ENCODE measurements at regions not wholly inside any gene's neighbourhood (a gene's known extent, or its start where the extent isn't known, plus 50 kb on each side); places are given as distances from the start of the nearest gene placed in this dataset.

DNA sequence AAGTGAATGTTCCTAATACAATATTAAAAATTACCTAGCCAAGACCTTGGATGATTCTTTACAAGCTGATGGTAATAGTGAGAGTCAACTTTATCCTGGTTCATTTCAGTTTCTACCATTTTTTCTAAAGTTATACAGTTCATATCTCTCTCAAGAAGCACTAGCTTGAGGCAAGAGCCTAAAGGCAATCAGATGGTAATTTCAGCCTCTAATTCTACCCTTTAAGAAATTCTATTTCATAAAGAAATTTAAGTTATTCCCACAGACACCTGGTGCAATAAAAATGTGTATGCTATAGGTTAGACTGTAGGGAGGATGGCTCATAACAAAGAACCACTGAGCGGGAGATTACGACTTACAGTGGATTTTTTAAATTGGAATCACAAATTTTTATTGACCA, 984.2 kb upstream of the ADGRL3 start:
- Histone ChIP-seq H3K9me3 (ENCODE audit: control insufficient read depth, low read depth, low read length) (no peaks in the 10 kb centered on the region), H3K18ac (ENCODE audit: insufficient read length, low read depth, low read length) (no peak overlapping the region), H2AFZ (ENCODE audit: low read length) (no peak overlapping the region), H2BK15ac (ENCODE audit: low read depth, low read length) (no peak overlapping the region), H3K4me1 (ENCODE audit: insufficient read depth, low read length) (no peaks in the 10 kb centered on the region), H3K23me2 (ENCODE audit: insufficient read length, low read depth, low read length, poor library complexity, severe bottlenecking) (no peaks in the 10 kb centered on the region), H3K9ac (ENCODE audit: extremely low read depth, insufficient read length, low read length) (no peak overlapping the region), H4K5ac (ENCODE audit: insufficient read length, low read depth, low read length) (no peak overlapping the region), H2AK5ac (ENCODE audit: insufficient read length, low read length) (no peak overlapping the region), H2BK20ac (ENCODE audit: low read depth, low read length, poor library complexity, severe bottlenecking) (no peak overlapping the region), H4K8ac (replicated peaks; ENCODE audit: insufficient read length, low read depth, low read length) (no peak overlapping the region), H2BK12ac (ENCODE audit: insufficient read length, low read depth, low read length) (no peak overlapping the region), H3K79me1 (ENCODE audit: insufficient read depth, low read depth, low read length, poor library complexity, severe bottlenecking) (no peaks in the 10 kb centered on the region), H2BK5ac (ENCODE audit: insufficient read length, low read length) (no peak overlapping the region), H3K27ac (ENCODE audit: insufficient read length, low read depth, low read length) (no peak overlapping the region), H3K23ac (ENCODE audit: insufficient read length, low read depth, low read length) (no peak overlapping the region), H2BK120ac (ENCODE audit: low read depth, low read length, poor library complexity, severe bottlenecking) (no peak overlapping the region), H4K20me1 (ENCODE audit: control insufficient read depth, insufficient read depth, insufficient read length) (no peaks in the 10 kb centered on the region), H3K14ac (ENCODE audit: insufficient read depth, low read length) (no peak overlapping the region), H3K56ac (ENCODE audit: insufficient read length, low read depth, low read length) (no peak overlapping the region), H3K27me3 (ENCODE audit: insufficient read depth, low read length) (no peaks in the 10 kb centered on the region), H4K91ac (ENCODE audit: insufficient read length, low read depth, low read length) (no peak overlapping the region), H3K4me2 (ENCODE audit: insufficient read depth, insufficient read length, low read length) (no peak overlapping the region), H3K4ac (ENCODE audit: low read depth, low read length) (no peak overlapping the region), H3T11ph (ENCODE audit: low read length) (no peak overlapping the region), H3K79me2 (ENCODE audit: insufficient read depth, low read length) (no peaks in the 10 kb centered on the region)
- Mint-ChIP-seq H3K4me1 (no peaks in the 10 kb centered on the region), H3K9me3 (no peaks in the 10 kb centered on the region), H3K4me3 (no peak overlapping the region), H3K27ac (no peak overlapping the region), H3K36me3 (ENCODE audit: insufficient read depth in 1 of 3, low read depth in 3 of 3) (no peaks in the 10 kb centered on the region), H3K27me3 (ENCODE audit: low read depth) (no peaks in the 10 kb centered on the region)
- WGBS (ENCODE audit: extremely low coverage, insufficient read length, low lambda C conversion rate): no CpG with 5 or more reads among the region's 2 CpGs
- TF ChIP-seq, protein P1, sequence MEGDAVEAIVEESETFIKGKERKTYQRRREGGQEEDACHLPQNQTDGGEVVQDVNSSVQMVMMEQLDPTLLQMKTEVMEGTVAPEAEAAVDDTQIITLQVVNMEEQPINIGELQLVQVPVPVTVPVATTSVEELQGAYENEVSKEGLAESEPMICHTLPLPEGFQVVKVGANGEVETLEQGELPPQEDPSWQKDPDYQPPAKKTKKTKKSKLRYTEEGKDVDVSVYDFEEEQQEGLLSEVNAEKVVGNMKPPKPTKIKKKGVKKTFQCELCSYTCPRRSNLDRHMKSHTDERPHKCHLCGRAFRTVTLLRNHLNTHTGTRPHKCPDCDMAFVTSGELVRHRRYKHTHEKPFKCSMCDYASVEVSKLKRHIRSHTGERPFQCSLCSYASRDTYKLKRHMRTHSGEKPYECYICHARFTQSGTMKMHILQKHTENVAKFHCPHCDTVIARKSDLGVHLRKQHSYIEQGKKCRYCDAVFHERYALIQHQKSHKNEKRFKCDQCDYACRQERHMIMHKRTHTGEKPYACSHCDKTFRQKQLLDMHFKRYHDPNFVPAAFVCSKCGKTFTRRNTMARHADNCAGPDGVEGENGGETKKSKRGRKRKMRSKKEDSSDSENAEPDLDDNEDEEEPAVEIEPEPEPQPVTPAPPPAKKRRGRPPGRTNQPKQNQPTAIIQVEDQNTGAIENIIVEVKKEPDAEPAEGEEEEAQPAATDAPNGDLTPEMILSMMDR (conservative IDR thresholded peaks at IDR 0.05): no peak
- no peak for DNase-seq

Measured in H9 (cell line).